MM.1S (cell line): ENCODE measurements at regions not wholly inside any gene's neighbourhood (a gene's known extent, or its start where the extent isn't known, plus 50 kb on each side); places are given as distances from the start of the nearest gene placed in this dataset.

ENCODE experiments used
- DNase-seq: peaks from one replicate; pipeline ENCODE4 v3.0.0-alpha.2; 2015
- H2AFZ ChIP-seq: fragments of 300-600 bp; sonication (generic); 2 replicates; pipeline ENCODE4 v1.6.0; 2016; ENCODE audit warnings: antibody characterized with exemption, low read length
- H3F3A ChIP-seq: fragments of 300-600 bp; sonication (generic); 2 replicates; pipeline ENCODE4 v1.6.1; 2016; ENCODE audit warnings: mild to moderate bottlenecking, antibody characterized with exemption, low read length, moderate library complexity, mixed read lengths; ENCODE audit not compliant: insufficient read depth
- H3K27ac ChIP-seq: fragments of 300-600 bp; sonication (generic); 2 replicates; pipeline ENCODE4 v1.5.1; 2016; ENCODE audit warnings: mild to moderate bottlenecking, low read length
- H3K27me3 ChIP-seq: fragments of 300-600 bp; sonication (generic); replicated peaks from 2 replicates; pipeline ENCODE4 v1.6.0; 2016; ENCODE audit warnings: low read length; ENCODE audit not compliant: insufficient read depth
- H3K36me3 ChIP-seq: fragments of 300-600 bp; sonication (generic); replicated peaks from 2 replicates; pipeline ENCODE4 v1.6.1; 2016; ENCODE audit warnings: mild to moderate bottlenecking, low read length, mixed read lengths; ENCODE audit not compliant: insufficient read depth
- H3K4me1 ChIP-seq: fragments of 300-600 bp; sonication (generic); 2 replicates; pipeline ENCODE4 v1.6.1; 2016; ENCODE audit warnings: low read length, mixed read lengths
- H3K4me2 ChIP-seq: fragments of 300-600 bp; sonication (generic); 2 replicates; pipeline ENCODE4 v1.6.0; 2016; ENCODE audit warnings: low read depth, low read length
- H3K4me3 ChIP-seq: fragments of 300-600 bp; sonication (generic); 2 replicates; pipeline ENCODE4 v1.5.1; 2016; ENCODE audit warnings: low read length, mixed read lengths
- H3K79me2 ChIP-seq: fragments of 300-600 bp; sonication (generic); 2 replicates; pipeline ENCODE4 v1.6.1; 2016; ENCODE audit warnings: mixed run types, low read length, mixed read lengths
- H3K9ac ChIP-seq: fragments of 300-600 bp; sonication (generic); 2 replicates; pipeline ENCODE4 v1.6.1; 2016; ENCODE audit warnings: low read length, mixed read lengths
- H3K9me2 ChIP-seq: fragments of 300-600 bp; sonication (generic); replicated peaks from 2 replicates; pipeline ENCODE4 v1.6.1; 2016; ENCODE audit warnings: mild to moderate bottlenecking, low read length, mixed read lengths; ENCODE audit not compliant: insufficient read depth
- H3K9me3 ChIP-seq: fragments of 300-600 bp; sonication (generic); replicated peaks from 2 replicates; pipeline ENCODE4 v1.6.1; 2016; ENCODE audit warnings: mild to moderate bottlenecking, low read length, mixed read lengths; ENCODE audit not compliant: insufficient read depth
- H4K20me1 ChIP-seq: fragments of 300-600 bp; sonication (generic); 2 replicates; pipeline ENCODE4 v1.6.1; 2016; ENCODE audit warnings: mild to moderate bottlenecking, low read length, moderate library complexity, mixed read lengths; ENCODE audit not compliant: insufficient read depth
- EZH2 ChIP-seq: fragments of 300-600 bp; sonication (generic); optimal IDR thresholded peaks from 2 replicates; pipeline ENCODE3; 2017; ENCODE audit warnings: low read depth, mild to moderate bottlenecking, antibody characterized with exemption, low read length, mixed read lengths
- EZH2phosphoT487 ChIP-seq: fragments of 300-600 bp; sonication (generic); IDR thresholded peaks from 2 replicates; pipeline ENCODE4 v1.6.1; 2018; ENCODE audit warnings: antibody characterized with exemption, low read length
- TF ChIP-seq, protein P1 (sequence below): fragments of 300-600 bp; sonication (generic); IDR thresholded peaks from 2 replicates; pipeline ENCODE4 v1.5.1; 2016; ENCODE audit warnings: antibody characterized with exemption, low read length, mixed read lengths

DNA sequence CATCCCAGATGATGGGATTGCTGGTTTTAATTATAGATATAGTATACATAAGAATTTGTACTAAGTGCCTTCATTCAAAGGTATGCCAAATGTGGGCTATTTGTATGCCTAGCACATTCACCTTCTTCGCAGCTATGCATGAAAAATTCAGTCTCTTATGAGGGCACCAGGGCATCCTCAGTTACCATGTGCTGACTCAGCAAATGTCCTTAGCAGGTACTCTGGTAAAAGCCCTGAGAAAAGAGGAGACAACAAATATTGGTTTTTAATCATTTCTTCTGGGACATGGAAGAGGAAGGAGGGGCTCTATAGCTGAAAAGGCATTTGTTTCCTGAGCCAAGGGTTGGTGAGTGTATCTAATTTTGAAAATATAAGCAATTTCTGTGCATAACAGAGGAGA is 258.1 kb upstream of the BMP2 start:
- Histone ChIP-seq H3F3A (no peaks in the 10 kb centered on the region), H3K4me3 (no peak overlapping the region), H3K9me2 (no peaks in the 10 kb centered on the region), H2AFZ (no peak overlapping the region), H3K4me2 (no peak overlapping the region), H3K27ac (no peak overlapping the region), H3K27me3 (no peaks in the 10 kb centered on the region), H3K9ac (no peak overlapping the region), H4K20me1 (no peaks in the 10 kb centered on the region), H3K9me3 (no peaks in the 10 kb centered on the region), H3K79me2 (no peaks in the 10 kb centered on the region), H3K4me1 (no peaks in the 10 kb centered on the region), H3K36me3 (no peaks in the 10 kb centered on the region)
- TF ChIP-seq EZH2 (no peak), EZH2phosphoT487 (no peak)
- TF ChIP-seq, protein P1, sequence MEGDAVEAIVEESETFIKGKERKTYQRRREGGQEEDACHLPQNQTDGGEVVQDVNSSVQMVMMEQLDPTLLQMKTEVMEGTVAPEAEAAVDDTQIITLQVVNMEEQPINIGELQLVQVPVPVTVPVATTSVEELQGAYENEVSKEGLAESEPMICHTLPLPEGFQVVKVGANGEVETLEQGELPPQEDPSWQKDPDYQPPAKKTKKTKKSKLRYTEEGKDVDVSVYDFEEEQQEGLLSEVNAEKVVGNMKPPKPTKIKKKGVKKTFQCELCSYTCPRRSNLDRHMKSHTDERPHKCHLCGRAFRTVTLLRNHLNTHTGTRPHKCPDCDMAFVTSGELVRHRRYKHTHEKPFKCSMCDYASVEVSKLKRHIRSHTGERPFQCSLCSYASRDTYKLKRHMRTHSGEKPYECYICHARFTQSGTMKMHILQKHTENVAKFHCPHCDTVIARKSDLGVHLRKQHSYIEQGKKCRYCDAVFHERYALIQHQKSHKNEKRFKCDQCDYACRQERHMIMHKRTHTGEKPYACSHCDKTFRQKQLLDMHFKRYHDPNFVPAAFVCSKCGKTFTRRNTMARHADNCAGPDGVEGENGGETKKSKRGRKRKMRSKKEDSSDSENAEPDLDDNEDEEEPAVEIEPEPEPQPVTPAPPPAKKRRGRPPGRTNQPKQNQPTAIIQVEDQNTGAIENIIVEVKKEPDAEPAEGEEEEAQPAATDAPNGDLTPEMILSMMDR, result no peak
- no peak for DNase-seq

DNA sequence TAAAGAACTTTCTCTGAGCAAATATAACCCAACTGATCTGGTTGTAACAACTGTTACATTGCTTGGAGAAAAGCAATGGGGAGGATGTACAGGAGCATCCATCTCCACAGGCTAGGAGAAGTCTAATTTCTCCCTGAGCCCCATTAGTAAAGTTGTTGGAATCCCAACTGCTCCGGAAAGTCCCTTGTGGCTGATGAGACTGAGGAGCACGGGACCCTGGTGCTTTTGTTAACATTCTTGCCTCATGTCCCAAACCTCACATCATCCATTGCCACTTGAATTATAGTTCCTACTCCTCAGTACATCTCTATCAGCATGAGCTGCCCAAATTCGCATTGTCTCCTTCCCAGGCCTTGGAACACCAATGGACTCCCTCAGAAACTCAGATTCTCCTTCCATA is 260.6 kb upstream of the BMP2 start:
- H3K9ac ChIP-seq, result no peak overlapping the region
- H3K4me3 ChIP-seq, result no peak overlapping the region
- no peak for DNase-seq
- H3F3A ChIP-seq, result no peaks in the 10 kb centered on the region
- no peaks in the 10 kb centered on the region for H3K9me3 ChIP-seq
- no peaks in the 10 kb centered on the region for H3K4me1 ChIP-seq
- no peaks in the 10 kb centered on the region for H3K9me2 ChIP-seq
- TF ChIP-seq EZH2 (no peak), EZH2phosphoT487 (no peak)
- TF ChIP-seq, protein P1, result no peak
- no peaks in the 10 kb centered on the region for H4K20me1 ChIP-seq
- H2AFZ ChIP-seq, result no peak overlapping the region
- no peaks in the 10 kb centered on the region for H3K27me3 ChIP-seq
- H3K4me2 ChIP-seq, result no peak overlapping the region
- H3K36me3 ChIP-seq, result no peaks in the 10 kb centered on the region
- no peaks in the 10 kb centered on the region for H3K79me2 ChIP-seq
- H3K27ac ChIP-seq, result no peak overlapping the region

DNA sequence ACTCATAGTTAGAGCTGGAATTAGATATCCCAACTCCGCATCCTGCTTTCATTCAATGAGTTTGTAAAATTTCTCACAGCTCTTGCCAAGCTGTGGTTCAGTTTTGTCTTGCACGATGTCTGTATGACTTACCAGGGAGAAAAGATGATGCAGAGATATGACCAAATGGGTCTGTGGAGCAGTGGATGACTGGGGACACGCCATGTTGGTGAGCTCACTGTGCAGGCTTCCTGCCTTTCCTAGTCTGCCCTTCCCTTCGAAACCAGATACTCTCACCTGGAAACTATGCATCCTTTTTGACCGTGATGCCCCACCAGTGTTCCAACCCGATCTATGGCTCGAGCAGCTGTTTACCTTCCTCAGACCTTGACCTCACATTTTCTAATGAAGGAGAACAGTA is 262.7 kb upstream of the BMP2 start:
- Histone ChIP-seq H3K4me1 (no peaks in the 10 kb centered on the region), H3K9me2 (no peaks in the 10 kb centered on the region), H2AFZ (no peak overlapping the region), H3K9ac (no peak overlapping the region), H3K27ac (no peak overlapping the region), H3K27me3 (no peaks in the 10 kb centered on the region), H4K20me1 (no peaks in the 10 kb centered on the region), H3K4me2 (no peak overlapping the region), H3K4me3 (no peak overlapping the region), H3K9me3 (no peaks in the 10 kb centered on the region), H3F3A (no peaks in the 10 kb centered on the region), H3K79me2 (no peaks in the 10 kb centered on the region), H3K36me3 (no peaks in the 10 kb centered on the region)
- DNase-seq, result no peak
- TF ChIP-seq, protein P1, result no peak
- TF ChIP-seq EZH2 (no peak), EZH2phosphoT487 (no peak)
